SK-N-SH (cell line): ENCODE measurements at regions not wholly inside any gene's neighbourhood (a gene's known extent, or its start where the extent isn't known, plus 50 kb on each side); places are given as distances from the start of the nearest gene placed in this dataset.
A peak's percentile ranks its signal among the peaks of the same experiment; 100 is the strongest.

Experiments used
- CTCF ChIA-PET: fragments of 300-600, 350-600 bp; formaldehyde crosslinking; extraction: SDS; loops from one replicate; lab custom pipeline; 2021; lab: Yijun Ruan, JAX
- POLR2A ChIA-PET: fragments of 350-600 bp; sonication (Branson Sonifier 250); formaldehyde crosslinking; extraction: SDS; loops from one replicate; lab custom pipeline; 2020; ENCODE audit warnings: antibody characterized with exemption, inconsistent platforms; lab: Yijun Ruan, JAX
- DNase-seq: peaks from one replicate; pipeline ENCODE4 v3.0.0; 2012
- H2AFZ ChIP-seq: fragments of 200-600 bp; sonication (generic); 2 replicates; pipeline ENCODE4 v1.8.1; 2016; ENCODE audit warnings: antibody characterized with exemption, mild to moderate bottlenecking, low read depth
- H3F3A ChIP-seq: fragments of 200-600 bp; sonication (generic); replicated peaks from 2 replicates; pipeline ENCODE3; 2016; ENCODE audit warnings: antibody characterized with exemption, mild to moderate bottlenecking; ENCODE audit not compliant: insufficient read depth
- H3K27ac ChIP-seq, 2 experiments: fragments of 200-500 bp in 1 of 2; fragments of 200-600 bp in 1 of 2; sonication (Bioruptor generic) in 1 of 2; sonication (generic), shearing (Covaris generic) in 1 of 2; 2 replicates each; pipeline versions ENCODE4 v1.5.1 to v1.6.1; 2014 to 2016; ENCODE audit warnings: low read depth in 2 of 2, inconsistent platforms in 1 of 2, low read length in 1 of 2, mild to moderate bottlenecking in 1 of 2, mixed read lengths in 1 of 2
- H3K27me3 ChIP-seq: fragments of 200-600 bp; sonication (generic), shearing (Covaris generic); 2 replicates; pipeline ENCODE4 v1.6.1; 2016; ENCODE audit warnings: mixed run types; ENCODE audit not compliant: insufficient read depth
- H3K36me3 ChIP-seq, 2 experiments: fragments of 200-500 bp in 1 of 2; fragments of 200-600 bp in 1 of 2; sonication (Bioruptor generic) in 1 of 2; sonication (generic) in 1 of 2; replicated peaks in 1 of 2; 2 replicates each; pipeline versions ENCODE3 to v1.5.1; 2014 to 2016; ENCODE audit warnings: low read length in 1 of 2, mild to moderate bottlenecking in 1 of 2; ENCODE audit not compliant: insufficient read depth in 2 of 2, control insufficient read depth in 1 of 2
- H3K4me1 ChIP-seq, 2 experiments: fragments of 200-500 bp in 1 of 2; fragments of 200-600 bp in 1 of 2; sonication (Bioruptor generic) in 1 of 2; sonication (generic), shearing (Covaris generic) in 1 of 2; 2 replicates each; pipeline versions ENCODE4 v1.5.1 to v1.6.1; 2014 to 2016; ENCODE audit warnings: low read depth in 1 of 2, low read length in 1 of 2, mixed run types in 1 of 2; ENCODE audit not compliant: insufficient read depth in 2 of 2, control insufficient read depth in 1 of 2
- H3K4me2 ChIP-seq: fragments of 200-600 bp; sonication (generic), shearing (Covaris generic); 2 replicates; pipeline ENCODE4 v1.6.1; 2017; ENCODE audit warnings: mixed run types
- H3K4me3 ChIP-seq, 2 experiments: fragments of 200-500 bp in 1 of 2; fragments of 200-600 bp in 1 of 2; sonication (Bioruptor generic) in 1 of 2; sonication (generic), shearing (Covaris generic) in 1 of 2; 2 replicates each; pipeline versions ENCODE4 v1.5.1 to v1.8.1; 2014 to 2016; ENCODE audit warnings: low read depth in 2 of 2, inconsistent platforms in 1 of 2, low read length in 1 of 2, mild to moderate bottlenecking in 1 of 2, mixed read lengths in 1 of 2, moderate library complexity in 1 of 2
- H3K79me2 ChIP-seq: fragments of 200-600 bp; sonication (generic); 2 replicates; pipeline ENCODE4 v1.8.1; 2017; ENCODE audit warnings: mild to moderate bottlenecking; ENCODE audit not compliant: insufficient read depth
- H3K9ac ChIP-seq: fragments of 200-600 bp; sonication (generic); 2 replicates; pipeline ENCODE4 v1.6.1; 2017; ENCODE audit warnings: mixed run types
- H3K9me2 ChIP-seq: fragments of 200-600 bp; sonication (generic); 2 replicates; pipeline ENCODE4 v1.6.1; 2017; ENCODE audit warnings: mixed run types
- H3K9me3 ChIP-seq: fragments of 200-600 bp; sonication (generic); 2 replicates; pipeline ENCODE4 v1.6.1; 2017; ENCODE audit warnings: mixed run types, mild to moderate bottlenecking, moderate library complexity
- H4K20me1 ChIP-seq: fragments of 200-600 bp; sonication (generic); 2 replicates; pipeline ENCODE4 v1.6.1; 2017; ENCODE audit warnings: mild to moderate bottlenecking, mixed run types; ENCODE audit not compliant: insufficient read depth
- CHD2 ChIP-seq: fragments of 150-350 bp; IDR thresholded peaks from 2 replicates; pipeline ENCODE4 v1.6.1; 2018; ENCODE audit warnings: low read length; ENCODE audit not compliant: partially characterized antibody
- EP300 ChIP-seq, 2 experiments: IDR thresholded peaks; 2 replicates each; pipeline versions ENCODE4 v1.4.0 to v1.6.1; 2012; ENCODE audit warnings: borderline replicate concordance in 1 of 2, low read depth in 1 of 2, low read length in 1 of 2
- EZH2phosphoT487 ChIP-seq: fragments of 200-600 bp; sonication (generic); IDR thresholded peaks from 2 replicates; pipeline ENCODE4 v1.6.1; 2017; ENCODE audit warnings: low read depth, mixed run types, mild to moderate bottlenecking, antibody characterized with exemption, moderate library complexity, borderline replicate concordance
- FOSL2 ChIP-seq: IDR thresholded peaks from 2 replicates; pipeline ENCODE4 v1.4.0; 2012; ENCODE audit warnings: low read depth, mild to moderate bottlenecking, moderate library complexity, borderline replicate concordance
- FOXJ3 ChIP-seq: sonication (generic); formaldehyde crosslinking; IDR thresholded peaks from 2 replicates; pipeline ENCODE4 v1.5.1; 2020; ENCODE audit warnings: mild to moderate bottlenecking, missing genetic modification reagents
- GABPA ChIP-seq: IDR thresholded peaks from 2 replicates; pipeline ENCODE4 v1.4.0; 2012; ENCODE audit warnings: low read depth, mild to moderate bottlenecking
- JUND ChIP-seq: IDR thresholded peaks from 2 replicates; pipeline ENCODE4 v1.4.0; 2012
- MEF2A ChIP-seq: IDR thresholded peaks from 2 replicates; pipeline ENCODE4 v1.4.0; 2012; ENCODE audit warnings: low read depth, borderline replicate concordance
- NFIC ChIP-seq: IDR thresholded peaks from 2 replicates; pipeline ENCODE4 v1.4.0; 2012; ENCODE audit warnings: borderline replicate concordance
- RXRA ChIP-seq: IDR thresholded peaks from 2 replicates; pipeline ENCODE4 v1.4.0; 2012; ENCODE audit warnings: low read depth, mild to moderate bottlenecking, borderline replicate concordance
- SMC3 ChIP-seq: IDR thresholded peaks from 2 replicates; pipeline ENCODE4 v1.6.1; 2012; ENCODE audit warnings: low read depth, low read length, improper control_type of control experiment
- TCF12 ChIP-seq: IDR thresholded peaks from 2 replicates; pipeline ENCODE4 v1.4.0; 2012
- WGBS: methylation state at CpG from one replicate; pipeline ENCODE4 v1.1.6; 2017; ENCODE audit warnings: low lambda C conversion rate; 5-methylcytosine and 5-hydroxymethylcytosine counted together
- TF ChIP-seq, protein P1 (sequence below): fragments of 150-350 bp; IDR thresholded peaks from 2 replicates; pipeline ENCODE4 v1.6.1; 2016; ENCODE audit warnings: mild to moderate bottlenecking, low read depth, low read length
- TF ChIP-seq, protein P2 (sequence below): IDR thresholded peaks from 2 replicates; pipeline ENCODE4; 2012
- TF ChIP-seq, protein P3 (sequence below): IDR thresholded peaks from 2 replicates; pipeline ENCODE4 v1.4.0; 2012; ENCODE audit warnings: low read depth
- TF ChIP-seq, protein P4 (sequence below): IDR thresholded peaks from 2 replicates; pipeline ENCODE4 v1.4.0; 2012; ENCODE audit warnings: low read depth, borderline replicate concordance

DNA sequence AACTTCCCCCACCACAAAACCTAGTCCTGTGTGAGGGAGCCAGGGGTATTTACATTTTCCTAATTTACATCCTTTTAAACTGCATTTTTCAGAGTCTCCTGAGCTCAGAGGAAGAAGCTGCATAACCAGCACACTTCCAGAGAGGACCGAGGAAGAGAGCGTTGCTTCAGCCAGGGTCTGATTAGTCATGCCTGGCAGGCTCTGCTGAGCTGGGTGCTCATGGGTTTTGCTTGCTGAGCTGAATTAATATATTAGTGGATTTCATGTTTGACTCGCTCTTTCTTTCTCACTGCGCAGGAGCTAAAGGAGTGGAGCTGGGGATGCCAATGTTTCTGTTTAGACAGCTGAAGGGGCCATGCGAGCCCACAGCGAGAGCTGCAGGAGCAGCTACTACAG lies 539.3 kb upstream of the B3GAT1 start:
- no peaks in the 10 kb centered on the region for H3K79me2 ChIP-seq
- peaks cover 14 to 20% of the 10 kb centered on the region in 2 experiments for H3K4me1 ChIP-seq
- POLR2A ChIA-PET, result no interaction called here
- CTCF ChIA-PET, result interaction anchor here (1.5 kb wide), 1 partner anchor 83 kb away, joined by 3 read pairs; no protein-coding TSS in a partner anchor
- H3K9me3 ChIP-seq, result no peaks in the 10 kb centered on the region
- no peak for TF ChIP-seq GABPA
- TF ChIP-seq, protein P1, sequence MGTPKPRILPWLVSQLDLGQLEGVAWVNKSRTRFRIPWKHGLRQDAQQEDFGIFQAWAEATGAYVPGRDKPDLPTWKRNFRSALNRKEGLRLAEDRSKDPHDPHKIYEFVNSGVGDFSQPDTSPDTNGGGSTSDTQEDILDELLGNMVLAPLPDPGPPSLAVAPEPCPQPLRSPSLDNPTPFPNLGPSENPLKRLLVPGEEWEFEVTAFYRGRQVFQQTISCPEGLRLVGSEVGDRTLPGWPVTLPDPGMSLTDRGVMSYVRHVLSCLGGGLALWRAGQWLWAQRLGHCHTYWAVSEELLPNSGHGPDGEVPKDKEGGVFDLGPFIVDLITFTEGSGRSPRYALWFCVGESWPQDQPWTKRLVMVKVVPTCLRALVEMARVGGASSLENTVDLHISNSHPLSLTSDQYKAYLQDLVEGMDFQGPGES, result no peak
- no peak for TF ChIP-seq MEF2A
- H3K27ac ChIP-seq, result peak overlapping the region; percentile 43 to 87; a peak in 3 of 4 replicates
- peak overlapping the region; percentile 69 for H3K4me2 ChIP-seq
- peak overlapping the region; percentile 86 for H2AFZ ChIP-seq
- no peaks in the 10 kb centered on the region for H3K36me3 ChIP-seq
- peaks cover 33% of the 10 kb centered on the region for H3F3A ChIP-seq
- 42% methylated on average over 5 of the region's 6 CpGs for WGBS
- no peaks in the 10 kb centered on the region for H3K9me2 ChIP-seq
- H4K20me1 ChIP-seq, result no peaks in the 10 kb centered on the region
- no peaks in the 10 kb centered on the region for H3K27me3 ChIP-seq
- H3K4me3 ChIP-seq, result peak overlapping the region in 1 of 2 experiments; percentile 22; a peak in 1 of 4 replicates
- peak overlapping the region; percentile 33; the same call in 1 of the 2 replicates for H3K9ac ChIP-seq
- no peak for DNase-seq

DNA sequence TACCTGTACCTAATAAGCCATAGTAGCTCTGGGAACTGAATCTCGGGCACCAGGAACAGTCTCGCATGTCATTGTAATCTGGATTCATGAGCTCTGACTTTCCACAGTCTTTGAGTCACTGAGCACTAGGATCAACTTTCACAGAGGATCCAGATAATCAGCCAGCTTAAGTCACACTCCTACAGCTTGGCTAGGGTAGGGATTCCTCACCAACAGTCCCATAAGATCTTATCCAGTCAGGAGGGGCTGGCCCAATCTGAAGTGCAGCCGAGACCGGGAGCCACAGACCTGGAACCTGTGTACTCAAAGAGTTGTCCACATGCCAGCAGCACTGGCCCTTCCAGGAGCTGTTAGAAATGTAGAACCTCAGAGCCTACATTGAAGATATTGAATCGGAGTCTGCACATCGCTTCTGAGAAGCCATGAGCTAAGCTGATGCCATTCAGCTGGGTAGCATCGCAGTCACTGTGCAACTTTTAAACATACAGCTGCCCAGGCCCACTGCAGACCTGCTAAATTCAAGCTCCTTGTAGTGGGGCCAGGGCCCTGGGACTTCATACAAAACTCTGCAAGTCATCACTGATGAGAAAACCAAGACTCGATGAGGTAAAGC lies 538.8 kb upstream of the B3GAT1 start:
- no peaks in the 10 kb centered on the region for H3K27me3 ChIP-seq
- TF ChIP-seq MEF2A, result no peak
- no peak for TF ChIP-seq FOXJ3 (CRISPR knock-in tag)
- TF ChIP-seq, protein P2, sequence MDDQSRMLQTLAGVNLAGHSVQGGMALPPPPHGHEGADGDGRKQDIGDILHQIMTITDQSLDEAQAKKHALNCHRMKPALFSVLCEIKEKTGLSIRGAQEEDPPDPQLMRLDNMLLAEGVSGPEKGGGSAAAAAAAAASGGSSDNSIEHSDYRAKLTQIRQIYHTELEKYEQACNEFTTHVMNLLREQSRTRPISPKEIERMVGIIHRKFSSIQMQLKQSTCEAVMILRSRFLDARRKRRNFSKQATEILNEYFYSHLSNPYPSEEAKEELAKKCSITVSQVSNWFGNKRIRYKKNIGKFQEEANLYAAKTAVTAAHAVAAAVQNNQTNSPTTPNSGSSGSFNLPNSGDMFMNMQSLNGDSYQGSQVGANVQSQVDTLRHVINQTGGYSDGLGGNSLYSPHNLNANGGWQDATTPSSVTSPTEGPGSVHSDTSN, result peak; percentile 60
- TF ChIP-seq EZH2phosphoT487, result no peak
- no peak for TF ChIP-seq FOSL2
- TF ChIP-seq, protein P3, sequence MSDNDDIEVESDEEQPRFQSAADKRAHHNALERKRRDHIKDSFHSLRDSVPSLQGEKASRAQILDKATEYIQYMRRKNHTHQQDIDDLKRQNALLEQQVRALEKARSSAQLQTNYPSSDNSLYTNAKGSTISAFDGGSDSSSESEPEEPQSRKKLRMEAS, result no peak
- peak; percentile 25 for TF ChIP-seq TCF12
- no peak for TF ChIP-seq SMC3
- TF ChIP-seq EP300 (IDR thresholded peaks at IDR 0.05; ENCODE audit: borderline replicate concordance in 1 of 2, low read depth in 1 of 2, low read length in 1 of 2), result no peak; a peak in 1 of 4 replicates
- TF ChIP-seq JUND, result no peak
- TF ChIP-seq, protein P4, sequence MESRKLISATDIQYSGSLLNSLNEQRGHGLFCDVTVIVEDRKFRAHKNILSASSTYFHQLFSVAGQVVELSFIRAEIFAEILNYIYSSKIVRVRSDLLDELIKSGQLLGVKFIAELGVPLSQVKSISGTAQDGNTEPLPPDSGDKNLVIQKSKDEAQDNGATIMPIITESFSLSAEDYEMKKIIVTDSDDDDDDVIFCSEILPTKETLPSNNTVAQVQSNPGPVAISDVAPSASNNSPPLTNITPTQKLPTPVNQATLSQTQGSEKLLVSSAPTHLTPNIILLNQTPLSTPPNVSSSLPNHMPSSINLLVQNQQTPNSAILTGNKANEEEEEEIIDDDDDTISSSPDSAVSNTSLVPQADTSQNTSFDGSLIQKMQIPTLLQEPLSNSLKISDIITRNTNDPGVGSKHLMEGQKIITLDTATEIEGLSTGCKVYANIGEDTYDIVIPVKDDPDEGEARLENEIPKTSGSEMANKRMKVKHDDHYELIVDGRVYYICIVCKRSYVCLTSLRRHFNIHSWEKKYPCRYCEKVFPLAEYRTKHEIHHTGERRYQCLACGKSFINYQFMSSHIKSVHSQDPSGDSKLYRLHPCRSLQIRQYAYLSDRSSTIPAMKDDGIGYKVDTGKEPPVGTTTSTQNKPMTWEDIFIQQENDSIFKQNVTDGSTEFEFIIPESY, result no peak
- TF ChIP-seq CHD2, result no peak
- peak; percentile 37; the same call in 1 of the 2 replicates for TF ChIP-seq NFIC
- no peak for TF ChIP-seq RXRA
- TF ChIP-seq, all 33 proteins: peak for 3
- Histone ChIP-seq H4K20me1 (no peaks in the 10 kb centered on the region), H2AFZ (peak overlapping the region; percentile 86), H3K36me3 (no peaks in the 10 kb centered on the region), H3K4me3 (no peak overlapping the region), H3K27ac (peak overlapping the region; percentile 43 to 87), H3K9me3 (no peaks in the 10 kb centered on the region), H3K79me2 (no peaks in the 10 kb centered on the region), H3K4me2 (peak overlapping the region; percentile 69), H3K4me1 (peaks cover 14 to 20% of the 10 kb centered on the region in 2 experiments), H3K9ac (peak overlapping the region; percentile 33; the same call in 1 of the 2 replicates), H3F3A (peaks cover 33% of the 10 kb centered on the region), H3K9me2 (no peaks in the 10 kb centered on the region)
- ChIA-PET POLR2A (no interaction called here), CTCF (interaction anchor here (1.5 kb wide), 1 partner anchor 82 kb away, joined by 3 read pairs; no protein-coding TSS in a partner anchor)
- no peak for DNase-seq
- whole genome bisulfite sequencing, result 48% methylated on average over 6 of the region's 8 CpGs
